B cell (primary cell): ENCODE measurements at regions not wholly inside any gene's neighbourhood (a gene's known extent, or its start where the extent isn't known, plus 50 kb on each side); places are given as distances from the start of the nearest gene placed in this dataset.

ENCODE experiments used
- ATAC-seq: fragments of 200-7000 bp; cut with Tn5 transposase; one replicate; pipeline ENCODE4 v1.10.0; 2021; ENCODE audit warnings: low read depth, mild to moderate bottlenecking, moderate number of reproducible peaks, moderate library complexity
- CTCF ChIA-PET: fragments of 350-600 bp; sonication (Branson Sonifier 250); formaldehyde crosslinking; loops from one replicate; lab custom pipeline; 2021; ENCODE audit warnings: antibody characterized with exemption, inconsistent platforms; lab: Charles Lee
- POLR2A ChIA-PET: fragments of 350-600 bp; sonication (Branson Sonifier 250); formaldehyde crosslinking; loops from one replicate; lab custom pipeline; 2021; ENCODE audit warnings: antibody characterized with exemption; lab: Charles Lee
- DNase-seq: peaks from one replicate; pipeline ENCODE4 v3.0.0; 2013
- H2AFZ ChIP-seq: 2 replicates; pipeline ENCODE4 v1.6.1; 2012; ENCODE audit warnings: mild to moderate bottlenecking, low read depth, low read length; ENCODE audit not compliant: insufficient read depth, poor library complexity, severe bottlenecking
- H3K27ac ChIP-seq, 2 donors: 1 replicate in 1 of 2; 2 replicates in 1 of 2; pipeline ENCODE4 v1.5.1; 2012 to 2013; ENCODE audit warnings: low read length in 2 of 2, mild to moderate bottlenecking in 2 of 2, moderate library complexity in 1 of 2
- H3K27me3 ChIP-seq, 4 experiments: fragments of 200-600 bp in 1 of 4; sonication (generic) in 1 of 4; replicated peaks in 1 of 4; 1 replicate in 2 of 4; 2 replicates in 2 of 4; pipeline versions ENCODE4 v1.6.1 to v1.7.0; 2013 to 2016; ENCODE audit warnings: low read length in 3 of 4, mild to moderate bottlenecking in 2 of 4, mixed read lengths in 1 of 4, moderate library complexity in 1 of 4; ENCODE audit not compliant: insufficient read depth in 4 of 4, control insufficient read depth in 3 of 4; ENCODE audit errors: control extremely low read depth in 1 of 4
- H3K36me3 ChIP-seq, 2 experiments: replicated peaks in 1 of 2; 1 replicate in 1 of 2; 2 replicates in 1 of 2; pipeline versions ENCODE4 v1.6.1 to v1.7.1; 2013; ENCODE audit warnings: low read length in 1 of 2; ENCODE audit not compliant: insufficient read depth in 2 of 2, control insufficient read depth in 1 of 2; ENCODE audit errors: control extremely low read depth in 1 of 2, extremely low read depth in 1 of 2
- H3K4me1 ChIP-seq, 2 donors: fragments of 200-600 bp in 1 of 2; sonication (generic) in 1 of 2; 1 replicate in 1 of 2; 2 replicates in 1 of 2; pipeline versions ENCODE4 v1.5.1 to v1.6.1; 2013 to 2017; ENCODE audit warnings: low read length in 2 of 2; ENCODE audit not compliant: control insufficient read depth in 2 of 2, insufficient read depth in 2 of 2
- H3K4me2 ChIP-seq: replicated peaks from 2 replicates; pipeline ENCODE3; 2012; ENCODE audit warnings: mild to moderate bottlenecking, low read depth, low read length; ENCODE audit not compliant: poor library complexity, severe bottlenecking
- H3K4me3 ChIP-seq, 5 experiments: fragments of 200-600 bp in 1 of 5; sonication (generic) in 1 of 5; 1 replicate in 3 of 5; 2 replicates in 2 of 5; pipeline versions ENCODE4 v1.5.1 to v1.7.0; 2011 to 2016; ENCODE audit warnings: low read length in 4 of 5, mild to moderate bottlenecking in 4 of 5, low read depth in 2 of 5, control low read depth in 1 of 5, moderate library complexity in 1 of 5; ENCODE audit not compliant: insufficient read depth in 1 of 5; ENCODE audit errors: control extremely low read depth in 1 of 5, extremely low read depth in 1 of 5
- H3K79me2 ChIP-seq: fragments of 200-600 bp; sonication (generic); one replicate; pipeline ENCODE4 v1.6.0; 2016; ENCODE audit warnings: low read length; ENCODE audit not compliant: control insufficient read depth, insufficient read depth
- H3K9ac ChIP-seq: fragments of 200-600 bp; sonication (generic); 2 replicates; pipeline ENCODE4 v1.6.1; 2017; ENCODE audit warnings: mild to moderate bottlenecking, low read length, moderate library complexity
- H3K9me3 ChIP-seq, 3 donors: one replicate each; pipeline versions ENCODE4 v1.6.1 to v1.7.1; 2013; ENCODE audit warnings: low read length in 2 of 3; ENCODE audit not compliant: control insufficient read depth in 2 of 3, insufficient read depth in 1 of 3; ENCODE audit errors: control extremely low read depth in 1 of 3
- H4K20me1 ChIP-seq: 2 replicates; pipeline ENCODE4 v1.6.0; 2012; ENCODE audit warnings: mild to moderate bottlenecking, low read length; ENCODE audit not compliant: insufficient read depth, control insufficient read depth, poor library complexity, severe bottlenecking
- H3K27ac Mint-ChIP-seq: one replicate; pipeline ENCODE4 v1.8.0; 2021; ENCODE audit warnings: mixed read lengths
- H3K27me3 Mint-ChIP-seq: one replicate; pipeline ENCODE4 v1.8.0; 2021; ENCODE audit warnings: mixed read lengths
- H3K4me1 Mint-ChIP-seq: one replicate; pipeline ENCODE4 v1.8.0; 2021; ENCODE audit warnings: mixed read lengths
- H3K4me3 Mint-ChIP-seq: one replicate; pipeline ENCODE4 v1.8.0; 2021; ENCODE audit warnings: mixed read lengths
- H3K9me3 Mint-ChIP-seq: one replicate; pipeline ENCODE4 v1.8.0; 2022; ENCODE audit warnings: mixed read lengths; ENCODE audit not compliant: insufficient read depth
- EZH2 ChIP-seq: IDR thresholded peaks from 2 replicates; pipeline ENCODE4 v1.6.1; 2012; ENCODE audit warnings: borderline replicate concordance, low read depth, mild to moderate bottlenecking, moderate library complexity, low read length; ENCODE audit not compliant: insufficient read depth, poor library complexity, severe bottlenecking
- WGBS: methylation state at CpG from one replicate; pipeline ENCODE4 v1.1.5; 2013; ENCODE audit warnings: missing lambda C conversion rate; ENCODE audit not compliant: insufficient coverage; 5-methylcytosine and 5-hydroxymethylcytosine counted together
- intact Hi-C: fragments of 100-400 bp; cut with micrococcal nuclease; formaldehyde crosslinking; loops from one replicate; pipeline ENCODE4 v1.10.0; 2022
- TF ChIP-seq, protein P1 (sequence below): fragments of 200-600 bp; IDR thresholded peaks from one replicate; pipeline ENCODE4 v1.8.0; 2022; ENCODE audit warnings: antibody characterized with exemption, mild to moderate bottlenecking

DNA sequence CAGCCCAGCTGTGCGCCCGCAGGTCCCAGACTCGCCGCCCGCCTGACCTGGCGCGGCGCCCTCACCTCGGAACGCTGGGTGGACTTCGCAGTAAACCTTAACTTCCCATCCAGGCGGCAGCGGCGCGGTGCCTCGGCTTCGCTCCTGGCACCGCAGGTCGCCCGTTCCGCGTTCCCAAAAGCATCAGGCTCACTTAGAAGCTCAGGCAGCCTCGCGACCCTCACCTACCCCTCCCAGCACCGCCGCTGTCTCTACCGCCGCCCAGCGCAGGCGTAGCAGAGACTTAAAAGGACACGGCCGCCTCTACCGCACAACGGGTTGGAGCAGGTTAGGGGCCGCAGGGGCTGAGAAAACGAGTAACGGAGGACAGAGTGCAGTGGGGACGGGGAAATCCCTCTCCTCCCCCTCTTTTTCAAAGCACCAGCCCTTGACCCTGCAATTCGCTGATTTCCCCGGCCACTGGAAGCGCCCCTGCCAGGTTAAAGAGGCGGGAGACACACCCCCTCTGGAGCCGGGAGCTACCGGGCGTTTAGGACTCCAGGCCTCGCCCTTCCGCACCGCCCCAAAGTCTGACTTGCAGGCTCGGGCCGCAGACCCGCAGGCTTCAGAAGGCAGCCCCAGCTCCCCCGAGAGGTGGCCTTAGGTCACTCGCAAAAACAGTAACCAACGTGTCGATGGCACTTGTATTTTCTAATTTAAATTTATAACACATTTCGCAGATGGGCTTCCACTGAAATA, 328.5 kb downstream of the FAM72C start:
- H4K20me1 ChIP-seq = no peaks in the 10 kb centered on the region
- H3K4me1 ChIP-seq = no peaks in the 10 kb centered on the region
- Mint-ChIP-seq H3K27me3 (peaks cover 32% of the 10 kb centered on the region), H3K27ac (no peak overlapping the region), H3K9me3 (no peaks in the 10 kb centered on the region), H3K4me3 (no peak overlapping the region), H3K4me1 (no peaks in the 10 kb centered on the region)
- DNase-seq = no peak
- TF ChIP-seq, protein P1, sequence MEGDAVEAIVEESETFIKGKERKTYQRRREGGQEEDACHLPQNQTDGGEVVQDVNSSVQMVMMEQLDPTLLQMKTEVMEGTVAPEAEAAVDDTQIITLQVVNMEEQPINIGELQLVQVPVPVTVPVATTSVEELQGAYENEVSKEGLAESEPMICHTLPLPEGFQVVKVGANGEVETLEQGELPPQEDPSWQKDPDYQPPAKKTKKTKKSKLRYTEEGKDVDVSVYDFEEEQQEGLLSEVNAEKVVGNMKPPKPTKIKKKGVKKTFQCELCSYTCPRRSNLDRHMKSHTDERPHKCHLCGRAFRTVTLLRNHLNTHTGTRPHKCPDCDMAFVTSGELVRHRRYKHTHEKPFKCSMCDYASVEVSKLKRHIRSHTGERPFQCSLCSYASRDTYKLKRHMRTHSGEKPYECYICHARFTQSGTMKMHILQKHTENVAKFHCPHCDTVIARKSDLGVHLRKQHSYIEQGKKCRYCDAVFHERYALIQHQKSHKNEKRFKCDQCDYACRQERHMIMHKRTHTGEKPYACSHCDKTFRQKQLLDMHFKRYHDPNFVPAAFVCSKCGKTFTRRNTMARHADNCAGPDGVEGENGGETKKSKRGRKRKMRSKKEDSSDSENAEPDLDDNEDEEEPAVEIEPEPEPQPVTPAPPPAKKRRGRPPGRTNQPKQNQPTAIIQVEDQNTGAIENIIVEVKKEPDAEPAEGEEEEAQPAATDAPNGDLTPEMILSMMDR = no peak
- no peak for TF ChIP-seq EZH2
- no peak overlapping the region for H3K27ac ChIP-seq
- H3K9ac ChIP-seq = no peak overlapping the region
- H2AFZ ChIP-seq = no peak overlapping the region
- H3K36me3 ChIP-seq = no peaks in the 10 kb centered on the region
- 16% methylated on average over 44 of the region's 56 CpGs for WGBS
- no peak overlapping the region for H3K4me3 ChIP-seq
- no peaks in the 10 kb centered on the region for H3K79me2 ChIP-seq
- peaks cover 0 to 18% (median 9%) of the 10 kb centered on the region in 4 experiments for H3K27me3 ChIP-seq
- ATAC-seq = no peak
- ChIA-PET POLR2A (no interaction called here), CTCF (no interaction called here)
- no peak overlapping the region for H3K4me2 ChIP-seq
- H3K9me3 ChIP-seq = peaks cover 0 to 13% (median 0%) of the 10 kb centered on the region in 3 donors
- intact Hi-C loops = no loop called here

DNA sequence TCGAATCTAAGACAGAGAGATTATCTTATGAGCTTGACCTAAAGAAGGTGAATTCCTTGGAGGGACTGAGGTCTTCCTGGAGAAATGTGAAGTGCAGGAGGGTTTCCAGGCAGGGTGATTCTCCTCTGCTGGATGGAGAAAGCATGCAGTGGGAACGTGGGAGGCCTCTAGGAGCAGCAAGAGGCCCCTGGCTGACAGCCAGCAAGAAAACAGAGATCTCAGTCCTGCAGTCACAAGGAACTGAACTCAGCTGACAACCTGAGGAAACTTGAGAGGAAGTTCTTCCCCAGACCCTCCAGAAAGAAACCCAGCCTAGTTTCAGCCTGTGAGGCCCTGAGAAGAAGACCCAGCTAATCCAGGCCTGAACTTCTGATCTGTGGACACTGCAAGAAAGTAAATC, 345.9 kb downstream of the FAM72C start:
- WGBS = 50% methylated on average over 2 of the region's 2 CpGs
- Histone ChIP-seq H3K27ac (no peak overlapping the region), H2AFZ (no peak overlapping the region), H3K9me3 (no peaks in the 10 kb centered on the region), H3K4me3 (no peak overlapping the region), H3K27me3 (peaks cover 0 to 3% (median 0%) of the 10 kb centered on the region in 4 experiments), H3K9ac (no peak overlapping the region), H3K36me3 (no peaks in the 10 kb centered on the region), H3K4me2 (no peak overlapping the region), H4K20me1 (no peaks in the 10 kb centered on the region), H3K4me1 (no peaks in the 10 kb centered on the region), H3K79me2 (no peaks in the 10 kb centered on the region)
- CTCF ChIA-PET = no interaction called here
- TF ChIP-seq EZH2 = no peak
- TF ChIP-seq, protein P1 = no peak
- no peaks in the 10 kb centered on the region for H3K9me3 Mint-ChIP-seq
- ATAC-seq (no peak), DNase-seq (no peak)
- H3K27me3 Mint-ChIP-seq = peaks cover 42% of the 10 kb centered on the region
- intact Hi-C loops = no loop called here
- no peaks in the 10 kb centered on the region for H3K4me1 Mint-ChIP-seq
- POLR2A ChIA-PET = no interaction called here
- H3K4me3 Mint-ChIP-seq = no peak overlapping the region
- H3K27ac Mint-ChIP-seq = no peak overlapping the region
